H1 (cell line): ENCODE measurements at regions not wholly inside any gene's neighbourhood (a gene's known extent, or its start where the extent isn't known, plus 50 kb on each side); places are given as distances from the start of the nearest gene placed in this dataset.

Experiments used
- GTF2F1 ChIP-seq: IDR thresholded peaks from 2 replicates; pipeline ENCODE4 v1.6.1; 2012; ENCODE audit warnings: low read depth, low read length, improper control_type of control experiment, borderline replicate concordance
- POLR2A ChIP-seq, 2 experiments: IDR thresholded peaks; 1 replicate in 1 of 2; 2 replicates in 1 of 2; pipeline ENCODE4 v1.6.1; 2011; ENCODE audit warnings: low read depth in 2 of 2, low read length in 2 of 2, mild to moderate bottlenecking in 2 of 2; ENCODE audit errors: control extremely low read depth in 1 of 2
- POLR2AphosphoS5 ChIP-seq: IDR thresholded peaks from 2 replicates; pipeline ENCODE4 v1.6.1; 2011; ENCODE audit warnings: low read depth, low read length
- RAD21 ChIP-seq, 2 experiments: IDR thresholded peaks in 1 of 2; conservative IDR thresholded peaks in 1 of 2; 2 replicates each; pipeline ENCODE4 v1.6.1; 2011; ENCODE audit warnings: low read depth in 2 of 2, low read length in 2 of 2, improper control_type of control experiment in 1 of 2, inconsistent platforms in 1 of 2, mild to moderate bottlenecking in 1 of 2, moderate library complexity in 1 of 2
- TAF1 ChIP-seq: IDR thresholded peaks from 2 replicates; pipeline ENCODE4 v1.6.1; 2011; ENCODE audit warnings: mild to moderate bottlenecking, low read depth, low read length
- TBP ChIP-seq: IDR thresholded peaks from 2 replicates; pipeline ENCODE4 v1.6.1; 2011; ENCODE audit warnings: low read depth, low read length, improper control_type of control experiment
- TCF12 ChIP-seq: IDR thresholded peaks from 2 replicates; pipeline ENCODE4 v1.6.1; 2011; ENCODE audit warnings: low read depth, mild to moderate bottlenecking, low read length
- ZNF274 ChIP-seq: IDR thresholded peaks from 2 replicates; pipeline ENCODE4 v1.7.0; 2012; ENCODE audit warnings: low read length, borderline replicate concordance; ENCODE audit errors: extremely low read depth
- TF ChIP-seq, protein P1 (sequence below): fragments of 300-600 bp; sonication (generic); IDR thresholded peaks from 2 replicates; pipeline ENCODE4 v1.7.1; 2012; ENCODE audit warnings: low read length, moderate library complexity, mild to moderate bottlenecking, inconsistent platforms; ENCODE audit not compliant: insufficient replicate concordance
- TF ChIP-seq, protein P2 (sequence below): IDR thresholded peaks from 2 replicates; pipeline ENCODE4 v1.6.1; 2011; ENCODE audit warnings: low read length, improper control_type of control experiment
- TF ChIP-seq, protein P3 (sequence below): IDR thresholded peaks from 2 replicates; pipeline ENCODE4 v1.6.1; 2011; ENCODE audit warnings: low read depth, mild to moderate bottlenecking, low read length; ENCODE audit not compliant: insufficient read depth
- TF ChIP-seq, protein P4 (sequence below), 3 experiments: IDR thresholded peaks; 1 replicate in 2 of 3; 2 replicates in 1 of 3; pipeline versions ENCODE4 v1.5.1 to v1.6.1; 2011; ENCODE audit warnings: low read length in 3 of 3, mild to moderate bottlenecking in 3 of 3, inconsistent platforms in 2 of 3, low read depth in 1 of 3, moderate library complexity in 1 of 3; ENCODE audit not compliant: insufficient read depth in 1 of 3; ENCODE audit errors: control extremely low read depth in 1 of 3

DNA sequence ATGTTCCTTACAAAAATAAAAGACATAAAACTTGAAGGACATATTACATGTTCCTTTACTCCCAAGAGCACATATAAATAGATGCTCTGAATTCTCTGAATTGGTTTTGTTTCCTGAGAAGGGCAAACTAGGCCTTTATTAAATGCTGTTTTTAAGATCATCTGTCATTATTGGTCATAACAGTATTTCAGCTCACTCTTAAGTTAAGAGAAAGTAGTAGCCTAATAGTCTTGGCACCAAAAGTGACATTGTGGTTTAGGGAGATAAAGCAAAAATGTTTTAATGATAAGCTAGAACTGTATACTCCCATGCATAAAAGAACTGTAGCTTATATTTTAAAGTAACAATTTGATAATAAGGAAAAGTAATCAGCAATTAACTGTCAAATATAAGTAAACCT, 361.1 kb upstream of the PTCHD4 start:
- TF ChIP-seq, protein P1, sequence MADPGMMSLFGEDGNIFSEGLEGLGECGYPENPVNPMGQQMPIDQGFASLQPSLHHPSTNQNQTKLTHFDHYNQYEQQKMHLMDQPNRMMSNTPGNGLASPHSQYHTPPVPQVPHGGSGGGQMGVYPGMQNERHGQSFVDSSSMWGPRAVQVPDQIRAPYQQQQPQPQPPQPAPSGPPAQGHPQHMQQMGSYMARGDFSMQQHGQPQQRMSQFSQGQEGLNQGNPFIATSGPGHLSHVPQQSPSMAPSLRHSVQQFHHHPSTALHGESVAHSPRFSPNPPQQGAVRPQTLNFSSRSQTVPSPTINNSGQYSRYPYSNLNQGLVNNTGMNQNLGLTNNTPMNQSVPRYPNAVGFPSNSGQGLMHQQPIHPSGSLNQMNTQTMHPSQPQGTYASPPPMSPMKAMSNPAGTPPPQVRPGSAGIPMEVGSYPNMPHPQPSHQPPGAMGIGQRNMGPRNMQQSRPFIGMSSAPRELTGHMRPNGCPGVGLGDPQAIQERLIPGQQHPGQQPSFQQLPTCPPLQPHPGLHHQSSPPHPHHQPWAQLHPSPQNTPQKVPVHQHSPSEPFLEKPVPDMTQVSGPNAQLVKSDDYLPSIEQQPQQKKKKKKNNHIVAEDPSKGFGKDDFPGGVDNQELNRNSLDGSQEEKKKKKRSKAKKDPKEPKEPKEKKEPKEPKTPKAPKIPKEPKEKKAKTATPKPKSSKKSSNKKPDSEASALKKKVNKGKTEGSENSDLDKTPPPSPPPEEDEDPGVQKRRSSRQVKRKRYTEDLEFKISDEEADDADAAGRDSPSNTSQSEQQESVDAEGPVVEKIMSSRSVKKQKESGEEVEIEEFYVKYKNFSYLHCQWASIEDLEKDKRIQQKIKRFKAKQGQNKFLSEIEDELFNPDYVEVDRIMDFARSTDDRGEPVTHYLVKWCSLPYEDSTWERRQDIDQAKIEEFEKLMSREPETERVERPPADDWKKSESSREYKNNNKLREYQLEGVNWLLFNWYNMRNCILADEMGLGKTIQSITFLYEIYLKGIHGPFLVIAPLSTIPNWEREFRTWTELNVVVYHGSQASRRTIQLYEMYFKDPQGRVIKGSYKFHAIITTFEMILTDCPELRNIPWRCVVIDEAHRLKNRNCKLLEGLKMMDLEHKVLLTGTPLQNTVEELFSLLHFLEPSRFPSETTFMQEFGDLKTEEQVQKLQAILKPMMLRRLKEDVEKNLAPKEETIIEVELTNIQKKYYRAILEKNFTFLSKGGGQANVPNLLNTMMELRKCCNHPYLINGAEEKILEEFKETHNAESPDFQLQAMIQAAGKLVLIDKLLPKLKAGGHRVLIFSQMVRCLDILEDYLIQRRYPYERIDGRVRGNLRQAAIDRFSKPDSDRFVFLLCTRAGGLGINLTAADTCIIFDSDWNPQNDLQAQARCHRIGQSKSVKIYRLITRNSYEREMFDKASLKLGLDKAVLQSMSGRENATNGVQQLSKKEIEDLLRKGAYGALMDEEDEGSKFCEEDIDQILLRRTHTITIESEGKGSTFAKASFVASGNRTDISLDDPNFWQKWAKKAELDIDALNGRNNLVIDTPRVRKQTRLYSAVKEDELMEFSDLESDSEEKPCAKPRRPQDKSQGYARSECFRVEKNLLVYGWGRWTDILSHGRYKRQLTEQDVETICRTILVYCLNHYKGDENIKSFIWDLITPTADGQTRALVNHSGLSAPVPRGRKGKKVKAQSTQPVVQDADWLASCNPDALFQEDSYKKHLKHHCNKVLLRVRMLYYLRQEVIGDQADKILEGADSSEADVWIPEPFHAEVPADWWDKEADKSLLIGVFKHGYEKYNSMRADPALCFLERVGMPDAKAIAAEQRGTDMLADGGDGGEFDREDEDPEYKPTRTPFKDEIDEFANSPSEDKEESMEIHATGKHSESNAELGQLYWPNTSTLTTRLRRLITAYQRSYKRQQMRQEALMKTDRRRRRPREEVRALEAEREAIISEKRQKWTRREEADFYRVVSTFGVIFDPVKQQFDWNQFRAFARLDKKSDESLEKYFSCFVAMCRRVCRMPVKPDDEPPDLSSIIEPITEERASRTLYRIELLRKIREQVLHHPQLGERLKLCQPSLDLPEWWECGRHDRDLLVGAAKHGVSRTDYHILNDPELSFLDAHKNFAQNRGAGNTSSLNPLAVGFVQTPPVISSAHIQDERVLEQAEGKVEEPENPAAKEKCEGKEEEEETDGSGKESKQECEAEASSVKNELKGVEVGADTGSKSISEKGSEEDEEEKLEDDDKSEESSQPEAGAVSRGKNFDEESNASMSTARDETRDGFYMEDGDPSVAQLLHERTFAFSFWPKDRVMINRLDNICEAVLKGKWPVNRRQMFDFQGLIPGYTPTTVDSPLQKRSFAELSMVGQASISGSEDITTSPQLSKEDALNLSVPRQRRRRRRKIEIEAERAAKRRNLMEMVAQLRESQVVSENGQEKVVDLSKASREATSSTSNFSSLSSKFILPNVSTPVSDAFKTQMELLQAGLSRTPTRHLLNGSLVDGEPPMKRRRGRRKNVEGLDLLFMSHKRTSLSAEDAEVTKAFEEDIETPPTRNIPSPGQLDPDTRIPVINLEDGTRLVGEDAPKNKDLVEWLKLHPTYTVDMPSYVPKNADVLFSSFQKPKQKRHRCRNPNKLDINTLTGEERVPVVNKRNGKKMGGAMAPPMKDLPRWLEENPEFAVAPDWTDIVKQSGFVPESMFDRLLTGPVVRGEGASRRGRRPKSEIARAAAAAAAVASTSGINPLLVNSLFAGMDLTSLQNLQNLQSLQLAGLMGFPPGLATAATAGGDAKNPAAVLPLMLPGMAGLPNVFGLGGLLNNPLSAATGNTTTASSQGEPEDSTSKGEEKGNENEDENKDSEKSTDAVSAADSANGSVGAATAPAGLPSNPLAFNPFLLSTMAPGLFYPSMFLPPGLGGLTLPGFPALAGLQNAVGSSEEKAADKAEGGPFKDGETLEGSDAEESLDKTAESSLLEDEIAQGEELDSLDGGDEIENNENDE: no peak
- TF ChIP-seq, protein P2, sequence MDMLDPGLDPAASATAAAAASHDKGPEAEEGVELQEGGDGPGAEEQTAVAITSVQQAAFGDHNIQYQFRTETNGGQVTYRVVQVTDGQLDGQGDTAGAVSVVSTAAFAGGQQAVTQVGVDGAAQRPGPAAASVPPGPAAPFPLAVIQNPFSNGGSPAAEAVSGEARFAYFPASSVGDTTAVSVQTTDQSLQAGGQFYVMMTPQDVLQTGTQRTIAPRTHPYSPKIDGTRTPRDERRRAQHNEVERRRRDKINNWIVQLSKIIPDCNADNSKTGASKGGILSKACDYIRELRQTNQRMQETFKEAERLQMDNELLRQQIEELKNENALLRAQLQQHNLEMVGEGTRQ: no peak
- TF ChIP-seq POLR2A (IDR thresholded peaks at IDR 0.05; ENCODE audit: control extremely low read depth in 1 of 2, low read depth in 2 of 2, low read length in 2 of 2) (no peak), TAF1 (no peak), RAD21 (IDR thresholded peaks at IDR 0.05 in 1 of 2, conservative IDR thresholded peaks at IDR 0.05 in 1 of 2; ENCODE audit: low read depth in 2 of 2, low read length in 2 of 2) (no peak), TBP (no peak), POLR2AphosphoS5 (no peak), TCF12 (no peak), GTF2F1 (no peak), ZNF274 (no peak)
- TF ChIP-seq, protein P3, sequence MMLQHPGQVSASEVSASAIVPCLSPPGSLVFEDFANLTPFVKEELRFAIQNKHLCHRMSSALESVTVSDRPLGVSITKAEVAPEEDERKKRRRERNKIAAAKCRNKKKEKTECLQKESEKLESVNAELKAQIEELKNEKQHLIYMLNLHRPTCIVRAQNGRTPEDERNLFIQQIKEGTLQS: no peak
- TF ChIP-seq, protein P4, sequence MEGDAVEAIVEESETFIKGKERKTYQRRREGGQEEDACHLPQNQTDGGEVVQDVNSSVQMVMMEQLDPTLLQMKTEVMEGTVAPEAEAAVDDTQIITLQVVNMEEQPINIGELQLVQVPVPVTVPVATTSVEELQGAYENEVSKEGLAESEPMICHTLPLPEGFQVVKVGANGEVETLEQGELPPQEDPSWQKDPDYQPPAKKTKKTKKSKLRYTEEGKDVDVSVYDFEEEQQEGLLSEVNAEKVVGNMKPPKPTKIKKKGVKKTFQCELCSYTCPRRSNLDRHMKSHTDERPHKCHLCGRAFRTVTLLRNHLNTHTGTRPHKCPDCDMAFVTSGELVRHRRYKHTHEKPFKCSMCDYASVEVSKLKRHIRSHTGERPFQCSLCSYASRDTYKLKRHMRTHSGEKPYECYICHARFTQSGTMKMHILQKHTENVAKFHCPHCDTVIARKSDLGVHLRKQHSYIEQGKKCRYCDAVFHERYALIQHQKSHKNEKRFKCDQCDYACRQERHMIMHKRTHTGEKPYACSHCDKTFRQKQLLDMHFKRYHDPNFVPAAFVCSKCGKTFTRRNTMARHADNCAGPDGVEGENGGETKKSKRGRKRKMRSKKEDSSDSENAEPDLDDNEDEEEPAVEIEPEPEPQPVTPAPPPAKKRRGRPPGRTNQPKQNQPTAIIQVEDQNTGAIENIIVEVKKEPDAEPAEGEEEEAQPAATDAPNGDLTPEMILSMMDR (IDR thresholded peaks at IDR 0.05; ENCODE audit: control extremely low read depth in 1 of 3, insufficient read depth in 1 of 3, low read depth in 1 of 3, low read length in 3 of 3): no peak
